ENCODE measurements at regions not wholly inside any gene's neighbourhood (a gene's known extent, or its start where the extent isn't known, plus 50 kb on each side); places are given as distances from the start of the nearest gene placed in this dataset.
"Not testable (repeated sequence)": the region's sequence is repeated elsewhere in the genome, so short reads cannot be mapped to it uniquely, and the experiment has no call there.

- not testable (repeated sequence) for TF ChIP-seq CTCF (IDR thresholded peaks at IDR 0.05; ENCODE audit: insufficient read depth, low read length); SPI1 (IDR thresholded peaks at IDR 0.05; ENCODE audit: borderline replicate concordance, low read depth); REST (IDR thresholded peaks at IDR 0.05; ENCODE audit: insufficient replicate concordance, low read depth); POLR2AphosphoS5 (IDR thresholded peaks at IDR 0.05; ENCODE audit: low read depth); GABPA (IDR thresholded peaks at IDR 0.05; ENCODE audit: low read depth)
These were observed 99.9 kb downstream of the ATP6V0E2 start for GRCh38 chr7:149973681-149974080.

Data from HL-60 (cell line).